ENCODE measurements at regions not wholly inside any gene's neighbourhood (a gene's known extent, or its start where the extent isn't known, plus 50 kb on each side); places are given as distances from the start of the nearest gene placed in this dataset.

DNA sequence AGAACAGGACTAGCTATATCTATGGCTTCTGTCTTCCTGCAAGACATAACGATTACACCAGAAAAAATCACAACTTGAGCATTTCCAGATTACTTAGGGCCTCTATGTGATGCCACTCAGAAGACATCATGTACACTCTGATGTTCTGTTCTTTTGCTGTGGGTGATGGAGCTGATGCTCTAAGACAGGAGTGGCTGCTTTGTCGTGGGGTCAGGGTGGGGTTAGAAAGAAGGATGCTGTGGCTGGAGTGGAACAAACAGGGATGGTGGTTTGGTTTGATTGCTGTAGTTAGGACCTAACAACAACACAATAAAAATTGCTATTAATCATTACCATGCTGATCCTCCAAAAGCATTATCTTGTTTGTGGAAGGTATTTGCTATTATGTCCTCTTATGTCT lies 120.3 kb upstream of the ARHGAP20 start:
- TF ChIP-seq, protein P1, sequence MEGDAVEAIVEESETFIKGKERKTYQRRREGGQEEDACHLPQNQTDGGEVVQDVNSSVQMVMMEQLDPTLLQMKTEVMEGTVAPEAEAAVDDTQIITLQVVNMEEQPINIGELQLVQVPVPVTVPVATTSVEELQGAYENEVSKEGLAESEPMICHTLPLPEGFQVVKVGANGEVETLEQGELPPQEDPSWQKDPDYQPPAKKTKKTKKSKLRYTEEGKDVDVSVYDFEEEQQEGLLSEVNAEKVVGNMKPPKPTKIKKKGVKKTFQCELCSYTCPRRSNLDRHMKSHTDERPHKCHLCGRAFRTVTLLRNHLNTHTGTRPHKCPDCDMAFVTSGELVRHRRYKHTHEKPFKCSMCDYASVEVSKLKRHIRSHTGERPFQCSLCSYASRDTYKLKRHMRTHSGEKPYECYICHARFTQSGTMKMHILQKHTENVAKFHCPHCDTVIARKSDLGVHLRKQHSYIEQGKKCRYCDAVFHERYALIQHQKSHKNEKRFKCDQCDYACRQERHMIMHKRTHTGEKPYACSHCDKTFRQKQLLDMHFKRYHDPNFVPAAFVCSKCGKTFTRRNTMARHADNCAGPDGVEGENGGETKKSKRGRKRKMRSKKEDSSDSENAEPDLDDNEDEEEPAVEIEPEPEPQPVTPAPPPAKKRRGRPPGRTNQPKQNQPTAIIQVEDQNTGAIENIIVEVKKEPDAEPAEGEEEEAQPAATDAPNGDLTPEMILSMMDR (IDR thresholded peaks at IDR 0.05), result no peak
- no peak for TF ChIP-seq POLR2A (IDR thresholded peaks at IDR 0.05)
